Mesenchymal stem cell (in vitro differentiated cells and primary cell): ENCODE measurements at regions not wholly inside any gene's neighbourhood (a gene's known extent, or its start where the extent isn't known, plus 50 kb on each side); places are given as distances from the start of the nearest gene placed in this dataset.

Source experiments
- DNase-seq: peaks from one replicate; pipeline ENCODE4 v3.0.0-alpha.2; 2013
- H2AFZ ChIP-seq: one replicate; pipeline ENCODE4 v1.6.1; 2013; ENCODE audit warnings: low read depth, mild to moderate bottlenecking, control low read depth, inconsistent platforms, low read length, moderate library complexity
- H2AK5ac ChIP-seq: 2 replicates; pipeline ENCODE4 v1.6.1; 2013; ENCODE audit warnings: low read length, moderate library complexity, mild to moderate bottlenecking, inconsistent platforms; ENCODE audit not compliant: severe bottlenecking
- H2BK120ac ChIP-seq: one replicate; pipeline ENCODE4 v1.6.1; 2013; ENCODE audit warnings: low read depth, mild to moderate bottlenecking, inconsistent platforms, low read length, moderate library complexity
- H2BK12ac ChIP-seq, 2 experiments: one replicate each; pipeline ENCODE4 v1.6.1; 2013; ENCODE audit warnings: inconsistent platforms in 2 of 2, low read length in 2 of 2, mild to moderate bottlenecking in 2 of 2, moderate library complexity in 2 of 2, control low read depth in 1 of 2
- H2BK15ac ChIP-seq: one replicate; pipeline ENCODE4 v1.6.1; 2013; ENCODE audit warnings: mild to moderate bottlenecking, low read depth, inconsistent platforms; ENCODE audit not compliant: poor library complexity, severe bottlenecking
- H2BK5ac ChIP-seq: 2 replicates; pipeline ENCODE4 v1.6.1; 2013; ENCODE audit warnings: low read depth, mild to moderate bottlenecking, low read length, control low read depth, inconsistent platforms; ENCODE audit not compliant: poor library complexity, severe bottlenecking
- H3K14ac ChIP-seq, 2 experiments: one replicate each; pipeline ENCODE4 v1.6.1; 2013; ENCODE audit warnings: inconsistent platforms in 2 of 2, low read length in 2 of 2, control low read depth in 1 of 2, mild to moderate bottlenecking in 1 of 2, moderate library complexity in 1 of 2
- H3K18ac ChIP-seq, 2 experiments: one replicate each; pipeline ENCODE4 v1.6.1; 2013; ENCODE audit warnings: inconsistent platforms in 2 of 2, low read length in 2 of 2, control low read depth in 1 of 2, low read depth in 1 of 2, mild to moderate bottlenecking in 1 of 2
- H3K23ac ChIP-seq, 2 experiments: one replicate each; pipeline ENCODE4 v1.6.1; 2013; ENCODE audit warnings: inconsistent platforms in 2 of 2, low read length in 2 of 2, mild to moderate bottlenecking in 2 of 2, moderate library complexity in 2 of 2, control low read depth in 1 of 2
- H3K27ac ChIP-seq: 2 replicates; pipeline ENCODE4 v1.5.1; 2013; ENCODE audit warnings: mild to moderate bottlenecking, moderate library complexity, low read length, control low read depth, inconsistent platforms; ENCODE audit not compliant: poor library complexity, severe bottlenecking
- H3K27me3 ChIP-seq, 2 experiments: 2 replicates each; pipeline versions ENCODE4 v1.6.1 to v1.7.0; 2013; ENCODE audit warnings: low read length in 2 of 2, mild to moderate bottlenecking in 2 of 2, moderate library complexity in 2 of 2, control low read depth in 1 of 2, inconsistent platforms in 1 of 2; ENCODE audit not compliant: control insufficient read depth in 1 of 2, insufficient read depth in 1 of 2
- H3K36me3 ChIP-seq, 2 experiments: 2 replicates each; pipeline versions ENCODE4 v1.6.1 to v1.7.0; 2013; ENCODE audit warnings: low read length in 2 of 2, control low read depth in 1 of 2, inconsistent platforms in 1 of 2, low read depth in 1 of 2, mild to moderate bottlenecking in 1 of 2; ENCODE audit not compliant: insufficient read depth in 2 of 2, control insufficient read depth in 1 of 2
- H3K4ac ChIP-seq, 2 experiments: one replicate each; pipeline ENCODE4 v1.6.1; 2013; ENCODE audit warnings: inconsistent platforms in 2 of 2, low read length in 2 of 2, mild to moderate bottlenecking in 2 of 2, moderate library complexity in 2 of 2, control low read depth in 1 of 2, low read depth in 1 of 2
- H3K4me1 ChIP-seq: 2 replicates; pipeline ENCODE4 v1.6.1; 2013; ENCODE audit warnings: low read depth, low read length, control low read depth; ENCODE audit not compliant: control insufficient read depth, insufficient read depth
- H3K4me2 ChIP-seq: 2 replicates; pipeline ENCODE4 v1.6.1; 2013; ENCODE audit warnings: low read length, mild to moderate bottlenecking, inconsistent platforms; ENCODE audit not compliant: poor library complexity, severe bottlenecking
- H3K4me3 ChIP-seq, 2 experiments: 2 replicates each; pipeline versions ENCODE4 v1.5.1 to v1.7.0; 2013; ENCODE audit warnings: low read length in 2 of 2, mild to moderate bottlenecking in 2 of 2, control low read depth in 1 of 2, low read depth in 1 of 2; ENCODE audit not compliant: insufficient read depth in 1 of 2
- H3K79me1 ChIP-seq: replicated peaks from 2 replicates; pipeline ENCODE4 v1.6.1; 2013; ENCODE audit warnings: mild to moderate bottlenecking, control low read depth, low read length, inconsistent platforms; ENCODE audit not compliant: poor library complexity, severe bottlenecking
- H3K9ac ChIP-seq: 2 replicates; pipeline ENCODE4 v1.7.0; 2013; ENCODE audit warnings: mild to moderate bottlenecking, low read length, moderate library complexity
- H3K9me3 ChIP-seq: 2 replicates; pipeline ENCODE4 v1.7.0; 2013; ENCODE audit warnings: mild to moderate bottlenecking, low read length; ENCODE audit not compliant: control insufficient read depth
- H4K8ac ChIP-seq: one replicate; pipeline ENCODE4 v1.6.1; 2013; ENCODE audit warnings: inconsistent platforms, mild to moderate bottlenecking, low read length, moderate library complexity
- H4K91ac ChIP-seq: one replicate; pipeline ENCODE4 v1.6.1; 2013; ENCODE audit warnings: mild to moderate bottlenecking, low read length, inconsistent platforms
- WGBS: methylation state at CpG from one replicate; pipeline ENCODE4 v1.1.7; 2013; ENCODE audit warnings: mixed read lengths; 5-methylcytosine and 5-hydroxymethylcytosine counted together

GRCh38 chr9:86795047-86795442 is 152.3 kb downstream of the GAS1 start:
- peak overlapping the region; percentile 70 for H3K9ac ChIP-seq
- no peak overlapping the region for H3K4me2 ChIP-seq
- H3K9me3 ChIP-seq: no peaks in the 10 kb centered on the region
- H3K14ac ChIP-seq: no peak overlapping the region
- H3K27ac ChIP-seq: peak overlapping the region; percentile 26
- no peak overlapping the region for H4K8ac ChIP-seq
- H3K4me3 ChIP-seq: peak overlapping the region in 1 of 2 experiments; percentile 60
- no peak overlapping the region for H3K23ac ChIP-seq
- H4K91ac ChIP-seq: no peak overlapping the region
- no peak overlapping the region for H2AFZ ChIP-seq
- no peaks in the 10 kb centered on the region for H3K79me1 ChIP-seq
- no peaks in the 10 kb centered on the region for H3K36me3 ChIP-seq
- no peak overlapping the region for H2AK5ac ChIP-seq
- no peaks in the 10 kb centered on the region for H3K27me3 ChIP-seq
- 55% methylated on average over 7 of the region's 7 CpGs for WGBS
- no peak overlapping the region for H2BK120ac ChIP-seq
- DNase-seq: no peak
- peaks cover 7% of the 10 kb centered on the region for H3K4me1 ChIP-seq
- H3K4ac ChIP-seq: no peak overlapping the region
- H2BK5ac ChIP-seq: no peak overlapping the region
- H2BK12ac ChIP-seq: no peak overlapping the region
- H2BK15ac ChIP-seq: no peak overlapping the region
- no peak overlapping the region for H3K18ac ChIP-seq

GRCh38 chr9:86794391-86795046 is 152.8 kb downstream of the GAS1 start:
- Histone ChIP-seq H4K8ac (no peak overlapping the region), H4K91ac (no peak overlapping the region), H2BK12ac (no peak overlapping the region), H3K14ac (no peak overlapping the region), H3K23ac (no peak overlapping the region), H3K4me2 (no peak overlapping the region), H3K4me3 (peak overlapping the region in 1 of 2 experiments; percentile 60), H2BK5ac (no peak overlapping the region), H3K4ac (no peak overlapping the region), H3K9ac (peak overlapping the region; percentile 70), H3K18ac (no peak overlapping the region), H3K27me3 (no peaks in the 10 kb centered on the region), H2AK5ac (no peak overlapping the region), H2AFZ (no peak overlapping the region), H2BK120ac (no peak overlapping the region), H3K36me3 (no peaks in the 10 kb centered on the region), H2BK15ac (no peak overlapping the region), H3K4me1 (peaks cover 7% of the 10 kb centered on the region), H3K79me1 (no peaks in the 10 kb centered on the region), H3K9me3 (no peaks in the 10 kb centered on the region), H3K27ac (peak overlapping the region; percentile 26)
- 77% methylated on average over 1 of the region's 3 CpGs for WGBS
- peak; percentile 37 for DNase-seq

GRCh38 chr9:86792136-86792535 is 155.2 kb downstream of the GAS1 start:
- H3K9me3 ChIP-seq: no peaks in the 10 kb centered on the region
- no peak overlapping the region for H3K4me3 ChIP-seq
- no peak overlapping the region for H3K4ac ChIP-seq
- no peak overlapping the region for H3K9ac ChIP-seq
- no peak overlapping the region for H2AK5ac ChIP-seq
- no peaks in the 10 kb centered on the region for H3K79me1 ChIP-seq
- no peak overlapping the region for H3K18ac ChIP-seq
- H2BK15ac ChIP-seq: no peak overlapping the region
- no peak overlapping the region for H3K23ac ChIP-seq
- WGBS: 41% methylated on average over 3 of the region's 3 CpGs
- no peaks in the 10 kb centered on the region for H3K36me3 ChIP-seq
- H2BK120ac ChIP-seq: no peak overlapping the region
- no peak for DNase-seq
- H3K14ac ChIP-seq: no peak overlapping the region
- no peak overlapping the region for H2AFZ ChIP-seq
- no peak overlapping the region for H3K27ac ChIP-seq
- H2BK5ac ChIP-seq: no peak overlapping the region
- no peaks in the 10 kb centered on the region for H3K27me3 ChIP-seq
- H4K91ac ChIP-seq: no peak overlapping the region
- H4K8ac ChIP-seq: no peak overlapping the region
- no peak overlapping the region for H3K4me2 ChIP-seq
- H2BK12ac ChIP-seq: no peak overlapping the region
- peaks cover 7% of the 10 kb centered on the region for H3K4me1 ChIP-seq

- H3K9ac ChIP-seq: no peak overlapping the region
- no peak overlapping the region for H4K91ac ChIP-seq
- H3K4me1 ChIP-seq: peaks cover 6% of the 10 kb centered on the region
- H3K18ac ChIP-seq: no peak overlapping the region
- H4K8ac ChIP-seq: no peak overlapping the region
- H3K4ac ChIP-seq: no peak overlapping the region
- H3K27ac ChIP-seq: no peak overlapping the region
- H2BK120ac ChIP-seq: no peak overlapping the region
- no peaks in the 10 kb centered on the region for H3K27me3 ChIP-seq
- DNase-seq: no peak
- no peak overlapping the region for H3K4me2 ChIP-seq
- no peaks in the 10 kb centered on the region for H3K36me3 ChIP-seq
- no peak overlapping the region for H2BK12ac ChIP-seq
- H3K23ac ChIP-seq: no peak overlapping the region
- no peak overlapping the region for H2BK5ac ChIP-seq
- H3K79me1 ChIP-seq: no peaks in the 10 kb centered on the region
- H2AK5ac ChIP-seq: no peak overlapping the region
- no peaks in the 10 kb centered on the region for H3K9me3 ChIP-seq
- no peak overlapping the region for H2AFZ ChIP-seq
- no peak overlapping the region for H3K4me3 ChIP-seq
- 89% methylated on average over 4 of the region's 4 CpGs for WGBS
- no peak overlapping the region for H3K14ac ChIP-seq
- H2BK15ac ChIP-seq: no peak overlapping the region
Observed at GRCh38 chr9:86790805-86791204, 156.5 kb downstream of the GAS1 start.
